C4-2B (cell line): ENCODE measurements at regions not wholly inside any gene's neighbourhood (a gene's known extent, or its start where the extent isn't known, plus 50 kb on each side); places are given as distances from the start of the nearest gene placed in this dataset.
A peak's percentile ranks its signal among the peaks of the same experiment; 100 is the strongest.

Experiments
- H3K27ac ChIP-seq: fragments of 450-650 bp; 2 replicates; pipeline ENCODE4 v1.5.1; 2017
- CTCF ChIP-seq: fragments of 450-650 bp; conservative IDR thresholded peaks from 2 replicates; pipeline ENCODE4 v1.5.1; 2017; ENCODE audit warnings: mild to moderate bottlenecking
- ZFX ChIP-seq: fragments of 450-650 bp; IDR thresholded peaks from 2 replicates; pipeline ENCODE4 v1.6.1; 2017

- no peak overlapping the region for H3K27ac ChIP-seq
- no peak for TF ChIP-seq CTCF
- no peak for TF ChIP-seq ZFX
These were observed 158.2 kb downstream of the BUD13 start for GRCh38 chr11:116614306-116615210.

- TF ChIP-seq CTCF, result no peak
- no peak for TF ChIP-seq ZFX
- no peak overlapping the region for H3K27ac ChIP-seq
These were observed 159.4 kb downstream of the BUD13 start for GRCh38 chr11:116613206-116613875.

- no peak overlapping the region for H3K27ac ChIP-seq
- TF ChIP-seq ZFX (no peak), CTCF (no peak)
These were observed 160.7 kb downstream of the BUD13 start for GRCh38 chr11:116611998-116612620.

GRCh38 chr11:116610190-116610589, 162.6 kb downstream of the BUD13 start:
- no peak for TF ChIP-seq ZFX
- no peak for TF ChIP-seq CTCF

GRCh38 chr11:116607027-116607426, 165.8 kb downstream of the BUD13 start:
- TF ChIP-seq CTCF (no peak), ZFX (no peak)
- H3K27ac ChIP-seq, result no peak overlapping the region

More at GRCh38 chr11:116610190-116610589, 162.6 kb downstream of the BUD13 start:
- no peak overlapping the region for H3K27ac ChIP-seq

- TF ChIP-seq CTCF (peak; percentile 75), ZFX (no peak)
- no peak overlapping the region for H3K27ac ChIP-seq
These were observed 167.0 kb downstream of the BUD13 start for GRCh38 chr11:116605543-116606459.
